ENCODE measurements at regions not wholly inside any gene's neighbourhood (a gene's known extent, or its start where the extent isn't known, plus 50 kb on each side); places are given as distances from the start of the nearest gene placed in this dataset.

- no peak for TF ChIP-seq CTCF (IDR thresholded peaks at IDR 0.05; ENCODE audit: unreplicated experiment)
- peaks cover 6% of the 10 kb centered on the region for H3K4me1 Mint-ChIP-seq (ENCODE audit: insufficient read depth, unreplicated experiment)
- no peaks in the 10 kb centered on the region for H3K27me3 Mint-ChIP-seq (ENCODE audit: insufficient read depth, unreplicated experiment)
- H3K27ac Mint-ChIP-seq (ENCODE audit: low read depth, unreplicated experiment) = no peak overlapping the region
- no peaks in the 10 kb centered on the region for H3K9me3 Mint-ChIP-seq (ENCODE audit: unreplicated experiment)
- no peak for DNase-seq (ENCODE audit: unreplicated experiment)
- ChIA-PET CTCF (no interaction called here), POLR2A (interaction anchor here (0.5 to 0.7 kb wide), 2 partner anchors 138 to 510 kb away, joined by 3 read pairs; no protein-coding TSS in a partner anchor)
- no peaks in the 10 kb centered on the region for H3K36me3 Mint-ChIP-seq (ENCODE audit: insufficient read depth, unreplicated experiment)
- intact Hi-C loops (cut with micrococcal nuclease) = no loop called here
- no peak overlapping the region for H3K4me3 Mint-ChIP-seq (ENCODE audit: unreplicated experiment)
- BruUV-seq (replicated peaks) = no TSS peak
These were observed 426.4 kb downstream of the DTWD2 start for GRCh38 chr5:118561971-118562370.

- intact Hi-C loops (cut with micrococcal nuclease) = no loop called here
- no peak for DNase-seq (ENCODE audit: unreplicated experiment)
- TF ChIP-seq CTCF (IDR thresholded peaks at IDR 0.05; ENCODE audit: unreplicated experiment) = no peak
- ChIA-PET POLR2A (interaction anchor here (2.0 kb wide), 1 partner anchor 12 kb away, joined by 5 read pairs; no protein-coding TSS in a partner anchor), CTCF (interaction anchor here (0.7 to 1.6 kb wide), 2 partner anchors 12 to 1121 kb away, joined by 3 to 5 read pairs; no protein-coding TSS in a partner anchor)
- no TSS peak for BruUV-seq (replicated peaks)
- no peaks in the 10 kb centered on the region for H3K27me3 Mint-ChIP-seq (ENCODE audit: insufficient read depth, unreplicated experiment)
- H3K27ac Mint-ChIP-seq (ENCODE audit: low read depth, unreplicated experiment) = no peak overlapping the region
- H3K4me3 Mint-ChIP-seq (ENCODE audit: unreplicated experiment) = no peak overlapping the region
- peaks cover 6% of the 10 kb centered on the region for H3K4me1 Mint-ChIP-seq (ENCODE audit: insufficient read depth, unreplicated experiment)
- no peaks in the 10 kb centered on the region for H3K9me3 Mint-ChIP-seq (ENCODE audit: unreplicated experiment)
- no peaks in the 10 kb centered on the region for H3K36me3 Mint-ChIP-seq (ENCODE audit: insufficient read depth, unreplicated experiment)
These were observed 427.1 kb downstream of the DTWD2 start for GRCh38 chr5:118561235-118561634.

- H3K27me3 Mint-ChIP-seq (ENCODE audit: insufficient read depth, unreplicated experiment) = no peaks in the 10 kb centered on the region
- peaks cover 2% of the 10 kb centered on the region for H3K4me1 Mint-ChIP-seq (ENCODE audit: insufficient read depth, unreplicated experiment)
- H3K4me3 Mint-ChIP-seq (ENCODE audit: unreplicated experiment) = no peak overlapping the region
- no peak for DNase-seq (ENCODE audit: unreplicated experiment)
- no peak for TF ChIP-seq CTCF (IDR thresholded peaks at IDR 0.05; ENCODE audit: unreplicated experiment)
- ChIA-PET POLR2A (interaction anchor here (0.7 kb wide), 1 partner anchor 242 kb away, joined by 3 read pairs; no protein-coding TSS in a partner anchor), CTCF (interaction anchor here (0.6 kb wide), 1 partner anchor 35 kb away, joined by 3 read pairs; no protein-coding TSS in a partner anchor)
- H3K9me3 Mint-ChIP-seq (ENCODE audit: unreplicated experiment) = no peaks in the 10 kb centered on the region
- BruUV-seq (replicated peaks) = no TSS peak
- intact Hi-C loops (cut with micrococcal nuclease) = no loop called here
- H3K36me3 Mint-ChIP-seq (ENCODE audit: insufficient read depth, unreplicated experiment) = no peaks in the 10 kb centered on the region
- no peak overlapping the region for H3K27ac Mint-ChIP-seq (ENCODE audit: low read depth, unreplicated experiment)
These were observed 429.5 kb downstream of the DTWD2 start for GRCh38 chr5:118558871-118559270.

GRCh38 chr5:118557251-118557661 is 431.1 kb downstream of the DTWD2 start:
- no peak for DNase-seq (ENCODE audit: unreplicated experiment)
- peaks cover 6% of the 10 kb centered on the region for H3K4me1 Mint-ChIP-seq (ENCODE audit: insufficient read depth, unreplicated experiment)
- no peaks in the 10 kb centered on the region for H3K9me3 Mint-ChIP-seq (ENCODE audit: unreplicated experiment)
- intact Hi-C loops (cut with micrococcal nuclease) = no loop called here
- CTCF ChIA-PET = no interaction called here
- POLR2A ChIA-PET = interaction anchor here (0.6 kb wide), 1 partner anchor 1453 kb away, joined by 3 read pairs; no protein-coding TSS in a partner anchor
- no peaks in the 10 kb centered on the region for H3K36me3 Mint-ChIP-seq (ENCODE audit: insufficient read depth, unreplicated experiment)
- no TSS peak for BruUV-seq (replicated peaks)
- no peak overlapping the region for H3K4me3 Mint-ChIP-seq (ENCODE audit: unreplicated experiment)
- no peak overlapping the region for H3K27ac Mint-ChIP-seq (ENCODE audit: low read depth, unreplicated experiment)
- no peak for TF ChIP-seq CTCF (IDR thresholded peaks at IDR 0.05; ENCODE audit: unreplicated experiment)
- no peaks in the 10 kb centered on the region for H3K27me3 Mint-ChIP-seq (ENCODE audit: insufficient read depth, unreplicated experiment)
